GM18909 (cell line): ENCODE measurements at regions not wholly inside any gene's neighbourhood (a gene's known extent, or its start where the extent isn't known, plus 50 kb on each side); places are given as distances from the start of the nearest gene placed in this dataset.
"Not testable (repeated sequence)": the region's sequence is repeated elsewhere in the genome, so short reads cannot be mapped to it uniquely, and the experiment has no call there.

Source experiments
- ATAC-seq: cut with Tn5 transposase; IDR thresholded peaks from one replicate; pipeline ENCODE4 v1.9.1; 2021; ENCODE audit warnings: mild to moderate bottlenecking; ENCODE audit not compliant: unreplicated experiment, poor library complexity

- no peak for ATAC-seq
These were observed 510.5 kb downstream of the CCSER2 start for GRCh38 chr10:84838851-84839250.

GRCh38 chr10:84842593-84842992 is 514.2 kb downstream of the CCSER2 start:
- ATAC-seq = no peak

- no peak for ATAC-seq
These were observed 516.1 kb downstream of the CCSER2 start for GRCh38 chr10:84844461-84844860.

- peak; percentile 58 for ATAC-seq
These were observed 517.4 kb downstream of the CCSER2 start for GRCh38 chr10:84845628-84846261.

GRCh38 chr10:84846658-84847316 is 518.4 kb downstream of the CCSER2 start:
- ATAC-seq = no peak

- no peak for ATAC-seq
These were observed 520.6 kb downstream of the CCSER2 start for GRCh38 chr10:84848967-84849366.

GRCh38 chr10:84850826-84851225 is 522.4 kb downstream of the CCSER2 start:
- no peak for ATAC-seq

GRCh38 chr10:84854439-84854838 is 526.0 kb downstream of the CCSER2 start:
- no peak for ATAC-seq

GRCh38 chr10:84860855-84861254 is 532.5 kb downstream of the CCSER2 start:
- ATAC-seq = no peak

- no peak for ATAC-seq
These were observed 534.2 kb downstream of the CCSER2 start for GRCh38 chr10:84862551-84862950.

- no peak for ATAC-seq
These were observed 535.3 kb downstream of the CCSER2 start for GRCh38 chr10:84863675-84864074.

- ATAC-seq = no peak
These were observed 548.0 kb downstream of the CCSER2 start for GRCh38 chr10:84876116-84876999.

- no peak for ATAC-seq
These were observed 551.6 kb downstream of the CCSER2 start for GRCh38 chr10:84879991-84880390.

- not testable (repeated sequence) for ATAC-seq
These were observed 553.3 kb downstream of the CCSER2 start for GRCh38 chr10:84881696-84882095.

- no peak for ATAC-seq
These were observed 562.3 kb downstream of the CCSER2 start for GRCh38 chr10:84890706-84891105.

GRCh38 chr10:84891631-84892030 is 563.2 kb downstream of the CCSER2 start:
- ATAC-seq = no peak

GRCh38 chr10:84895541-84895940 is 567.2 kb downstream of the CCSER2 start:
- ATAC-seq = no peak

GRCh38 chr10:84896909-84897308 is 568.5 kb downstream of the CCSER2 start:
- ATAC-seq = no peak

GRCh38 chr10:84899268-84899667 is 570.9 kb downstream of the CCSER2 start:
- no peak for ATAC-seq

- no peak for ATAC-seq
These were observed 571.8 kb downstream of the CCSER2 start for GRCh38 chr10:84900141-84900540.

- ATAC-seq = no peak
These were observed 573.5 kb downstream of the CCSER2 start for GRCh38 chr10:84901885-84902284.
